Panc1 (cell line): ENCODE measurements at regions not wholly inside any gene's neighbourhood (a gene's known extent, or its start where the extent isn't known, plus 50 kb on each side); places are given as distances from the start of the nearest gene placed in this dataset.

ENCODE experiments used
- ATAC-seq: fragments of 200-7000 bp; cut with Tn5 transposase; 2 replicates; pipeline ENCODE4 v1.9.1; 2020; ENCODE audit warnings: mild to moderate bottlenecking, moderate library complexity
- BruUV-seq: library from RNA; stranded (reverse); fragments of 400-500 nt; replicated peaks from 2 replicates; lab custom pipeline; 2021; lab: Mats Ljungman, UMichigan
- CTCF ChIA-PET: fragments of 300-600 bp; sonication (Branson Sonifier 250); formaldehyde crosslinking; loops from one replicate; lab custom pipeline; 2022; ENCODE audit warnings: antibody characterized with exemption; lab: Charles Lee
- POLR2A ChIA-PET: fragments of 300-600 bp; sonication (Branson Sonifier 250); formaldehyde crosslinking; loops from one replicate; lab custom pipeline; 2022; ENCODE audit warnings: antibody characterized with exemption; lab: Charles Lee
- DNase-seq: peaks from one replicate; pipeline ENCODE4 v3.0.0-alpha.2; 2010; ENCODE audit warnings: low read depth, low spot score
- H3K27ac ChIP-seq: 2 replicates; pipeline ENCODE4 v1.5.1; 2011; ENCODE audit warnings: mild to moderate bottlenecking, low read length, inconsistent platforms
- H3K27me3 ChIP-seq: fragments of 200-500 bp; sonication (Bioruptor generic); 2 replicates; pipeline ENCODE4 v1.6.0; 2014; ENCODE audit warnings: low read length, inconsistent platforms; ENCODE audit not compliant: control insufficient read depth, insufficient read depth
- H3K36me3 ChIP-seq: fragments of 200-500 bp; sonication (Bioruptor generic); 2 replicates; pipeline ENCODE4 v1.5.1; 2014; ENCODE audit warnings: inconsistent platforms, mild to moderate bottlenecking, low read length, moderate library complexity; ENCODE audit not compliant: control insufficient read depth, insufficient read depth
- H3K4me1 ChIP-seq: 2 replicates; pipeline ENCODE4 v1.5.1; 2011; ENCODE audit warnings: inconsistent platforms, mild to moderate bottlenecking, low read length, moderate library complexity; ENCODE audit not compliant: control insufficient read depth, insufficient read depth
- H3K4me3 ChIP-seq, 2 experiments: 2 replicates each; pipeline ENCODE4 v1.5.1; 2011 to 2012; ENCODE audit warnings: low read depth in 2 of 2, low read length in 2 of 2, mild to moderate bottlenecking in 2 of 2, inconsistent platforms in 1 of 2, moderate library complexity in 1 of 2
- H3K9me3 ChIP-seq: fragments of 200-500 bp; sonication (Bioruptor generic); 2 replicates; pipeline ENCODE4 v1.5.1; 2014; ENCODE audit warnings: low read depth, mild to moderate bottlenecking, inconsistent platforms, low read length, moderate library complexity; ENCODE audit not compliant: control insufficient read depth, insufficient read depth
- CTCF ChIP-seq: fragments of 450-650 bp; IDR thresholded peaks from 2 replicates; pipeline ENCODE4 v1.5.1; 2017; ENCODE audit warnings: mild to moderate bottlenecking
- POLR2AphosphoS5 ChIP-seq: IDR thresholded peaks from 2 replicates; pipeline ENCODE4 v1.6.1; 2012; ENCODE audit warnings: mild to moderate bottlenecking, low read depth, low read length, moderate library complexity
- REST ChIP-seq, 2 experiments: IDR thresholded peaks; 2 replicates each; pipeline ENCODE4 v1.6.1; 2011 to 2012; ENCODE audit warnings: low read depth in 2 of 2, control low read depth in 1 of 2, low read length in 1 of 2, mild to moderate bottlenecking in 1 of 2, moderate library complexity in 1 of 2; ENCODE audit not compliant: insufficient read depth in 1 of 2
- SIN3A ChIP-seq: IDR thresholded peaks from 2 replicates; pipeline ENCODE4 v1.6.1; 2012; ENCODE audit warnings: low read depth, mild to moderate bottlenecking, low read length, moderate library complexity, borderline replicate concordance; ENCODE audit not compliant: insufficient read depth
- TCF7L2 ChIP-seq: IDR thresholded peaks from 2 replicates; pipeline ENCODE4 v1.6.1; 2011; ENCODE audit warnings: mild to moderate bottlenecking, low read depth, low read length, inconsistent platforms
- in situ Hi-C: cut with HindIII; loops from 2 replicates; pipeline ENCODE4 v1.10.0; 2016; ENCODE audit warnings: low sequenced_read_pairs, low pct_unique_long_range_greater_than_20kb
- intact Hi-C: fragments of 100-400 bp; cut with micrococcal nuclease; formaldehyde crosslinking; loops from one replicate; pipeline ENCODE4 v1.10.0; 2022; ENCODE audit not compliant: unreplicated experiment

GRCh38 chr10:25852364-25852941 is 81.6 kb upstream of the MYO3A start:
- DNase-seq (no peak), ATAC-seq (no peak)
- Histone ChIP-seq H3K9me3 (no peaks in the 10 kb centered on the region), H3K27me3 (no peaks in the 10 kb centered on the region), H3K36me3 (no peaks in the 10 kb centered on the region), H3K4me1 (no peaks in the 10 kb centered on the region), H3K27ac (no peak overlapping the region), H3K4me3 (no peak overlapping the region)
- in situ Hi-C loops (no loop called here), intact Hi-C loops (no loop called here)
- ChIA-PET CTCF (no interaction called here), POLR2A (no interaction called here)
- BruUV-seq, result no TSS peak
- TF ChIP-seq REST (IDR thresholded peaks at IDR 0.05; ENCODE audit: insufficient read depth in 1 of 2, low read depth in 2 of 2, low read length in 1 of 2), result no peak
- TF ChIP-seq TCF7L2, result no peak
- TF ChIP-seq SIN3A, result no peak
- TF ChIP-seq POLR2AphosphoS5, result no peak

GRCh38 chr10:25858076-25858475 is 76.0 kb upstream of the MYO3A start:
- DNase-seq (no peak), ATAC-seq (no peak)
- H3K27me3 ChIP-seq, result no peaks in the 10 kb centered on the region
- in situ Hi-C loops (no loop called here), intact Hi-C loops (no loop called here)
- H3K4me3 ChIP-seq, result no peak overlapping the region
- no TSS peak for BruUV-seq
- no peaks in the 10 kb centered on the region for H3K36me3 ChIP-seq
- POLR2A ChIA-PET, result no interaction called here
- no peaks in the 10 kb centered on the region for H3K9me3 ChIP-seq
- no peaks in the 10 kb centered on the region for H3K4me1 ChIP-seq
- TF ChIP-seq POLR2AphosphoS5, result no peak
- no peak for TF ChIP-seq REST (IDR thresholded peaks at IDR 0.05; ENCODE audit: insufficient read depth in 1 of 2, low read depth in 2 of 2, low read length in 1 of 2)
- TF ChIP-seq CTCF, result no peak
- no peak for TF ChIP-seq TCF7L2
- no peak for TF ChIP-seq SIN3A
- CTCF ChIA-PET, result no interaction called here
- no peak overlapping the region for H3K27ac ChIP-seq
